ENCODE measurements at regions not wholly inside any gene's neighbourhood (a gene's known extent, or its start where the extent isn't known, plus 50 kb on each side); places are given as distances from the start of the nearest gene placed in this dataset.

GRCh38 chr20:24816907-24817306 is 132.2 kb upstream of the CST7 start:
- no peak overlapping the region for H3K4me3 ChIP-seq (ENCODE audit: low read length)
- DNase-seq (ENCODE audit: low read depth) = no peak
- no peak for TF ChIP-seq CTCF (IDR thresholded peaks at IDR 0.05; ENCODE audit: insufficient read depth, low read depth, low read length, missing control alignments)

GRCh38 chr20:24817351-24817750 is 131.7 kb upstream of the CST7 start:
- no peak for DNase-seq (ENCODE audit: low read depth)
- TF ChIP-seq CTCF (IDR thresholded peaks at IDR 0.05; ENCODE audit: insufficient read depth, low read depth, low read length, missing control alignments) = no peak
- no peak overlapping the region for H3K4me3 ChIP-seq (ENCODE audit: low read length)

- no peak overlapping the region for H3K4me3 ChIP-seq (ENCODE audit: low read length)
- no peak for DNase-seq (ENCODE audit: low read depth)
- no peak for TF ChIP-seq CTCF (IDR thresholded peaks at IDR 0.05; ENCODE audit: insufficient read depth, low read depth, low read length, missing control alignments)
Observed at GRCh38 chr20:24818056-24818455, 131.0 kb upstream of the CST7 start.

- no peak overlapping the region for H3K4me3 ChIP-seq (ENCODE audit: low read length)
- no peak for DNase-seq (ENCODE audit: low read depth)
- TF ChIP-seq CTCF (IDR thresholded peaks at IDR 0.05; ENCODE audit: insufficient read depth, low read depth, low read length, missing control alignments) = no peak
Observed at GRCh38 chr20:24819331-24819965, 129.6 kb upstream of the CST7 start.

GRCh38 chr20:24820345-24820744 is 128.7 kb upstream of the CST7 start:
- no peak for TF ChIP-seq CTCF (IDR thresholded peaks at IDR 0.05; ENCODE audit: insufficient read depth, low read depth, low read length, missing control alignments)
- H3K4me3 ChIP-seq (ENCODE audit: low read length) = no peak overlapping the region
- no peak for DNase-seq (ENCODE audit: low read depth)

- H3K4me3 ChIP-seq (ENCODE audit: low read length) = no peak overlapping the region
- no peak for DNase-seq (ENCODE audit: low read depth)
- no peak for TF ChIP-seq CTCF (IDR thresholded peaks at IDR 0.05; ENCODE audit: insufficient read depth, low read depth, low read length, missing control alignments)
Observed at GRCh38 chr20:24821391-24821790, 127.7 kb upstream of the CST7 start.

- DNase-seq (ENCODE audit: low read depth) = no peak
- no peak overlapping the region for H3K4me3 ChIP-seq (ENCODE audit: low read length)
- TF ChIP-seq CTCF (IDR thresholded peaks at IDR 0.05; ENCODE audit: insufficient read depth, low read depth, low read length, missing control alignments) = no peak
Observed at GRCh38 chr20:24823176-24823784, 125.8 kb upstream of the CST7 start.

All from epithelial cell of esophagus (primary cell).